ENCODE measurements at regions not wholly inside any gene's neighbourhood (a gene's known extent, or its start where the extent isn't known, plus 50 kb on each side); places are given as distances from the start of the nearest gene placed in this dataset.

DNA sequence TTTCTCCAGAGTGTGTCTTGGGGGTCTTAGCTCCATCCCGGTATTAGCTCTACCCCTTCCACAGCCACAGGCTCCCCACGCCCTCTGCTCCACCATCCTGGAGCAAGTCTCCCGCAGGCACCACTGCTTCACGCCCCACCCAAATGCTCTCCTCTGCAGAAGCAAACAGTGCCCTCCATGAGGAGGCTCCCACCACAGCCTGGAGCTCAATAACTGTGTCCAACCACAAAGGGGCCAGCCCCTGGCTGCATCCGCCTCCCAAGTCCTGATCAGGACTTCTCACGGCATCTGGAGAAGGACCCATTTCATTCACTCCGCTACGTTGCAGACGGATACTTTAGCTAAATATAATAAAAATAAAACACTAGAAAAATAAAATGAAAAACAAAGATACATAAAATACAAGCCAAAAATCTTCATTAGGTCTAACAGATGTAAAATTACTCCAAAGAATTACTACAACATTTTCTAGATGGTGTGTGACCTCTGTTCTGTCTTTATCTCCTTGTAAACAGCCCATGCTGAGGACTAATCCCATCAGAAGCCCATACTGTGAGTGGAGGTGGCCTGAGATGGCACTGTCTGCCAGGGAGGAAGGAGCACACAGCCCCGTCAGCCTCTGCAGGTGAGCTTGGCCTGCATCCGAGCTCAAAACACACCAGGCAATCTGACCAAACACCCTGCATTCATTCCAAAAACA lies 210.8 kb upstream of the RAB6C start:
- H3K9me3 ChIP-seq: no peaks in the 10 kb centered on the region
- no peaks in the 10 kb centered on the region for H3K4me1 ChIP-seq
- H3K27me3 ChIP-seq (ENCODE audit: insufficient read depth in 3 of 3, low read length in 2 of 3): no peaks in the 10 kb centered on the region
- no peak overlapping the region for H3K4me3 ChIP-seq
- TF ChIP-seq, protein P1, sequence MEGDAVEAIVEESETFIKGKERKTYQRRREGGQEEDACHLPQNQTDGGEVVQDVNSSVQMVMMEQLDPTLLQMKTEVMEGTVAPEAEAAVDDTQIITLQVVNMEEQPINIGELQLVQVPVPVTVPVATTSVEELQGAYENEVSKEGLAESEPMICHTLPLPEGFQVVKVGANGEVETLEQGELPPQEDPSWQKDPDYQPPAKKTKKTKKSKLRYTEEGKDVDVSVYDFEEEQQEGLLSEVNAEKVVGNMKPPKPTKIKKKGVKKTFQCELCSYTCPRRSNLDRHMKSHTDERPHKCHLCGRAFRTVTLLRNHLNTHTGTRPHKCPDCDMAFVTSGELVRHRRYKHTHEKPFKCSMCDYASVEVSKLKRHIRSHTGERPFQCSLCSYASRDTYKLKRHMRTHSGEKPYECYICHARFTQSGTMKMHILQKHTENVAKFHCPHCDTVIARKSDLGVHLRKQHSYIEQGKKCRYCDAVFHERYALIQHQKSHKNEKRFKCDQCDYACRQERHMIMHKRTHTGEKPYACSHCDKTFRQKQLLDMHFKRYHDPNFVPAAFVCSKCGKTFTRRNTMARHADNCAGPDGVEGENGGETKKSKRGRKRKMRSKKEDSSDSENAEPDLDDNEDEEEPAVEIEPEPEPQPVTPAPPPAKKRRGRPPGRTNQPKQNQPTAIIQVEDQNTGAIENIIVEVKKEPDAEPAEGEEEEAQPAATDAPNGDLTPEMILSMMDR (IDR thresholded peaks at IDR 0.05): no peak
- no peak for DNase-seq
- H3K27ac ChIP-seq: no peak overlapping the region
- intact Hi-C loops (cut with DNase I): no loop called here
- ATAC-seq: no peak
- no peaks in the 10 kb centered on the region for H3K36me3 ChIP-seq (ENCODE audit: insufficient read depth in 1 of 2, low read depth in 1 of 2)
- 72 to 75% (median 73%) methylated on average over 11 of the region's 11 CpGs for WGBS, 3 donors

DNA sequence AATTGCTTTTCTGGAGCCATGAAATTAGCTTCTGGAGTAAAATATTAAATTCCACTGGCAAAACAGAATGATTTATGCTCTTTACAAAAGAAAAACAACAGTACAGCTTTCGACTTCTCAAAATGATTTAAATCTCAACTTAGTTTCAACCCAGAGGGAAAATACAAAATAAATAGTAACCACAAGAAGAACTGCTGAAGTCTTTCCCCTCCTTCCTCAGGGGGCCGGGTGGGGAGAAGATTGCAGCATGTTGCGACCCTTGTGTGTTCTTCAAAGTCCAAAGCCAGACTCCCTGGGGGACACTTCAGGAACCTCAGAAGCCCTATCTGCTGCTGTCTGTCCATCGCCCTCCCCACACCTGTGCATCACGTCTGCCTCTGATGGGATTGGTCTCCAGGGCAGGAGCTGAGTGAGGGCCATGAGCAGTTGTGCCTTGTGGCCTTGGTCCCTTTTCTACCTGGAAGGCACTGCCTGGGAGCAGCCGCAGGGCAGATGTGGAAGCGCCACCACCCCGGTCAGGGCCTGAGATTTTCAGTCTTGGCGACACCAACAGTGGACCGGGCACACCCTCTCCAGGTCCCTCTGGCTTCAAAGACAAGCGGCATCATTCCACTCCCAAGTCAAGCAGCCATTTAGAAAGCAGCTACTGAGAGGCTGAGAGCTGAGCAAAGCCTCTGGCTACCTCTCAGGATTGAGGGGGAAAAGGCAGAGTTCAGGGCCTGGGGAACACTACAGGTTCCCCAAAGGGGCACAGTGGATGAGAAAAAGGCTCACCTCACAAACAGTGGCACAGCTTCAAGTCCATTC lies 210.1 kb upstream of the RAB6C start:
- no peaks in the 10 kb centered on the region for H3K36me3 ChIP-seq (ENCODE audit: insufficient read depth in 1 of 2, low read depth in 1 of 2)
- DNase-seq: no peak
- no peak for ATAC-seq
- H3K4me3 ChIP-seq: no peak overlapping the region
- H3K4me1 ChIP-seq: no peaks in the 10 kb centered on the region
- no peaks in the 10 kb centered on the region for H3K9me3 ChIP-seq
- intact Hi-C loops (cut with DNase I): no loop called here
- WGBS, 3 donors: 65 to 74% (median 72%) methylated on average over 11 of the region's 11 CpGs
- TF ChIP-seq, protein P1 (IDR thresholded peaks at IDR 0.05): no peak
- no peak overlapping the region for H3K27ac ChIP-seq
- H3K27me3 ChIP-seq (ENCODE audit: insufficient read depth in 3 of 3, low read length in 2 of 3): no peaks in the 10 kb centered on the region

DNA sequence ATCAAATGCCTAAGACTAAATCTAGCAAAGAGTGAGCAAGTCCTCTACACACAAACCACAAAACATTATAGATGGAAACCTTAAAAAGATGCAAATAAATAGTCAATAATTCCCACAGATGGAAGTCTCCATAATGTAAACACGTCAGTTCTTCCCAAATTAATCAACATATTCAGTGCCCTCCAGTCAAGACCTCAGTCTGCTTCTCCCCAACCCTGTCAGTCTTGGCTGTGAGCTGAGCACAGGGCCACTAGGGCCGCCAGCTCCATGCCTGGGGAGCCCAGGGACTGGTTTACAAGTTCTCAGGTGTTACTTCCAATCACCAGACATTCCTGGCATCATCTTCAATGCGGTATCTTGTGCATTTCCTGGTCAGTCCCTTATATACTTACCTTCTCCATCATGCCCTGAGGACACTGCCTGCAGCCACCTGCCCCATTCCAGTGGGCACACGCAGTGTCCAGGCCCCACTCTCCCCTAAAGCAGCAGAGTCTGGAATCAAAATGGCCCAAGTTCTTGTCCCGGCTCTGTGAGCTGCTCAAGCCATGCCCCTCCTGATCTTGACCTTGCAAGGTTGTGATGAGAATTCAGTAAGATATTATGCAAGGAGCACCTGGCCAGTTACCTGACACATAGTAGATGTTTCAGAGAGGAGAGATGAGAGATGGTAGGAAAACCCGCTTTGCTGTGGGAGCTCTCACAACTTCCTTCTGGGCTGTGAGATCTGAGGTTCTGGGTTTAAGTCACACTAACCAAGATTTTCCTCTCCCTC lies 207.9 kb upstream of the RAB6C start:
- no peaks in the 10 kb centered on the region for H3K36me3 ChIP-seq (ENCODE audit: insufficient read depth in 1 of 2, low read depth in 1 of 2)
- intact Hi-C loops (cut with DNase I): no loop called here
- H3K27ac ChIP-seq: no peak overlapping the region
- H3K27me3 ChIP-seq (ENCODE audit: insufficient read depth in 3 of 3, low read length in 2 of 3): no peaks in the 10 kb centered on the region
- TF ChIP-seq, protein P1 (IDR thresholded peaks at IDR 0.05): no peak
- no peaks in the 10 kb centered on the region for H3K4me1 ChIP-seq
- WGBS, 3 donors: 81 to 82% (median 82%) methylated on average over 6 of the region's 6 CpGs
- H3K9me3 ChIP-seq: no peaks in the 10 kb centered on the region
- ATAC-seq (no peak), DNase-seq (no peak)
- H3K4me3 ChIP-seq: no peak overlapping the region

DNA sequence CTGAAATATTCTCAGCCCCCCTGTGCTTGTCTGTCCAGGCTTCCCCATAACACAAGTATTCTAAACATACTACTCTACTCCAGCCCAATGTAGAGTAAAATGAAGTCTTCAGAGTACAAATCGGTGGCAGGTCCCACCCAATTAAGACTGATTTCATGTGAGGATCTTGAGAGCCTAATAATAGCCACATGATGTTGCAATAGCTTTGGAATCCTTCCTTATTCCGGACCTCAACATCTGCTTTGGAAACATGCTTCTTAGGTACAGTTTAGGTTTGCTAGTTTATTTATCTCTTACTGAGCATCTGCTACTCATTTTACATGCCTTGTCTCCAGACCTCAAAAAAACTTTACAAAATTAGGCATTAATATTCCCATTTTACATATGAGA lies 207.3 kb upstream of the RAB6C start:
- ATAC-seq (no peak), DNase-seq (no peak)
- intact Hi-C loops (cut with DNase I): no loop called here
- H3K4me1 ChIP-seq: no peaks in the 10 kb centered on the region
- no peaks in the 10 kb centered on the region for H3K36me3 ChIP-seq (ENCODE audit: insufficient read depth in 1 of 2, low read depth in 1 of 2)
- H3K27me3 ChIP-seq (ENCODE audit: insufficient read depth in 3 of 3, low read length in 2 of 3): no peaks in the 10 kb centered on the region
- H3K4me3 ChIP-seq: no peak overlapping the region
- H3K9me3 ChIP-seq: no peaks in the 10 kb centered on the region
- 29 to 53% (median 40%) methylated on average over 2 of the region's 2 CpGs for WGBS, 3 donors
- no peak overlapping the region for H3K27ac ChIP-seq
- TF ChIP-seq, protein P1 (IDR thresholded peaks at IDR 0.05): no peak

All from psoas muscle (tissue), 7 donors.